Esophagus muscularis mucosa (tissue), 4 donors: ENCODE measurements at regions not wholly inside any gene's neighbourhood (a gene's known extent, or its start where the extent isn't known, plus 50 kb on each side); places are given as distances from the start of the nearest gene placed in this dataset.
"Not testable (repeated sequence)": the region's sequence is repeated elsewhere in the genome, so short reads cannot be mapped to it uniquely, and the experiment has no call there.

Experiments
- DNase-seq: peaks from one replicate; pipeline ENCODE4 v3.0.0-alpha.2; 2017; ENCODE audit errors: extremely low spot score
- H3K27ac ChIP-seq, 4 donors: fragments of 200-600 bp; sonication (generic); replicated peaks in 1 of 4; 1 replicate in 3 of 4; 2 replicates in 1 of 4; pipeline ENCODE4 v1.5.1; 2016 to 2019; ENCODE audit warnings: mild to moderate bottlenecking in 1 of 4
- H3K27me3 ChIP-seq, 4 donors: fragments of 200-600 bp; sonication (generic); one replicate each; pipeline versions ENCODE4 v1.5.1 to v1.6.0; 2016 to 2019
- H3K36me3 ChIP-seq, 4 donors: fragments of 200-600 bp; sonication (generic); one replicate each; pipeline ENCODE4 v1.5.1; 2016 to 2019
- H3K4me1 ChIP-seq, 4 donors: fragments of 200-600 bp; sonication (generic); one replicate each; pipeline ENCODE4 v1.5.1; 2016 to 2019
- H3K4me3 ChIP-seq, 4 donors: fragments of 200-600 bp; sonication (generic); 1 replicate in 2 of 4; 2 replicates in 2 of 4; pipeline ENCODE4 v1.5.1; 2016 to 2019; ENCODE audit warnings: mild to moderate bottlenecking in 4 of 4, moderate library complexity in 1 of 4
- H3K9me3 ChIP-seq, 4 donors: fragments of 200-600 bp; sonication (generic); 1 replicate in 3 of 4; 2 replicates in 1 of 4; pipeline ENCODE4 v1.5.1; 2016 to 2019
- EP300 ChIP-seq: sonication (generic); formaldehyde crosslinking; IDR thresholded peaks from one replicate; pipeline ENCODE4 v1.6.1; 2017; ENCODE audit warnings: antibody characterized with exemption
- POLR2A ChIP-seq: fragments of 450-650 bp; IDR thresholded peaks from one replicate; pipeline ENCODE4 v1.6.1; 2017; ENCODE audit warnings: antibody characterized with exemption, moderate library complexity, mild to moderate bottlenecking, low read depth
- POLR2AphosphoS5 ChIP-seq, 2 donors: sonication (generic); formaldehyde crosslinking; IDR thresholded peaks; one replicate each; pipeline ENCODE4 v1.6.1; 2017; ENCODE audit warnings: antibody characterized with exemption in 2 of 2
- WGBS: methylation state at CpG from one replicate; pipeline ENCODE4 v1.1.5; 2018; 5-methylcytosine and 5-hydroxymethylcytosine counted together
- intact Hi-C: fragments of 100-400 bp; cut with DNase I; formaldehyde crosslinking; loops from one replicate; pipeline ENCODE4 v1.15.1; 2023
- TF ChIP-seq, protein P1 (sequence below), 3 experiments: fragments of 200-600 bp in 2 of 3; fragments of 450-650 bp in 1 of 3; sonication (generic) in 2 of 3; IDR thresholded peaks; one replicate each; pipeline ENCODE4 v1.5.1; 2017 to 2019; ENCODE audit warnings: antibody characterized with exemption in 3 of 3, mild to moderate bottlenecking in 2 of 3, moderate library complexity in 1 of 3

DNA sequence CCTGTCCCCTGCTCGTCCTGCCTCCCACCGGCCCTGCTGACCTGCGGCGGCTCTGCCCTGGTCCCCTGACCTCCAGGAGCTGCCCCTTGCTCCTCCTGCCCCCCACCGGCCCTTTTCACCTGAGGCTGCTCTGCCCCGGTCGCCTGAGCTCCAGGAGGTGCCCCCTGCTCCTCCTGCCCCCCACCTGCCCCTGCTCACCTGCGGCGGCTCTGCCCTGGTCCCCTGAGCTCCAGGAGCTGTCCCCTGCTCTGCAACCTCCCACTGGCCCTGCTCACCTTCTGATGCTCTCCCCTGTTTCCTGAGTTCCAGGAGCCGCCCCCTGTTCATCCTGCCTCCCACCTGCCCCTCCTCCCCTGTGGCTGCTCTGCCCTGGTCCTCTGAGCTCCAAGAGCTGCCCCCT is 101.3 kb downstream of the TMEM121 start:
- no peak for DNase-seq
- WGBS = 82% methylated on average over 7 of the region's 10 CpGs
- Histone ChIP-seq H3K27me3 (peaks cover 0 to 11% (median 0%) of the 10 kb centered on the region in 4 donors), H3K36me3 (no peaks in the 10 kb centered on the region), H3K4me1 (peaks cover 0 to 4% (median 0%) of the 10 kb centered on the region in 4 donors), H3K4me3 (no peak overlapping the region), H3K27ac (no peak overlapping the region), H3K9me3 (peaks cover 0 to 6% (median 0%) of the 10 kb centered on the region in 4 donors)
- TF ChIP-seq EP300 (no peak), POLR2A (no peak)
- intact Hi-C loops = no loop called here

DNA sequence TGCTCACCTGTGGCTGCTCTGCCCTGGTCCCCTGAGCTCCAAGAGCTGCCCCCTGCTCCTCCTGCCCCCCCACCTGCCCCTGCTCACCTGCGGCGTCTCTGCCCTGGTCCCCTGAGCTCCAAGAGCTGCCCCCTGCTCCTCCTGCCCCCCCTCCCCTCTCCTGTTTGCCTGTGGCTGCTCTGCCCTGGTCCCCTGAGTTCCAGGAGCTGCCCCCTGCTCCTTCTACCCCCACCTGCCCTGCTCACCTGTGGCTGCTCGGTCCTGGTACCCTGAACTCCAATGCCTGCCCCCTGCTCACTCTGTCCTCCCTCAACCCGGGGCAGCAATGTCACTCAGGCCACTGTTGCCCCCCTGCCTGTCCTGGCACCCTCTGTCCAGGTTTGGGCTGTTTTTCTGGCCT is 101.7 kb downstream of the TMEM121 start:
- H3K27me3 ChIP-seq = peaks cover 0 to 11% (median 0%) of the 10 kb centered on the region in 4 donors
- H3K4me3 ChIP-seq, H3K4me1 ChIP-seq, DNase-seq, H3K36me3 ChIP-seq, H3K9me3 ChIP-seq, intact Hi-C loops, H3K27ac ChIP-seq: not testable (repeated sequence)
- 66% methylated on average over 4 of the region's 4 CpGs for WGBS

DNA sequence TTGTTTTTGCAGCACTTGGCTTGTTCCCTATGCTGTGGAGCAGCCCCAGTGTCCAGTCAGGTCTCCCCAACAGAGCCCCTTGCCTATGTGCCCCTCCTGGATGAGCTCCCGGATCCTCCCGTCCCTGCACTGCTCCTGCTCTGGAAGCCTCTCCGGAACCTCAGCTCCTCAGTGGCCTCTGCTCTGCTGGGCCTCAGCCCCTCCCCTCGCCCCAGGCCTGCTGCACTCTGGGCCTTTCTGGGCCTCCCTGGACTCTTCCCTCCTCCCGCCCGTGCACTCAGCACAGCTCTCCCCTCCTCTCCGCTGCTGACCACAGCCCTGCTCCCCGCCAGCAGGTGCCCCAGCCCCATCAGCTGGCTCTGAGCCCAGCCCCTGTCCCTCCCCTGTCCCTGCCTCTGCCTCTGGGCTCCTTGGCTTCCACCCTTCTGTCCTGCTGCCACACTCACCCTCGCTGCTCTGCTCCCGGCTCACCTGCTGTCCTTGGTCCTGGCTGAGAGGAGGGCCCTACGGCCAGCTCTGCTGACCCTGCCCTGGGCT is 102.2 kb downstream of the TMEM121 start:
- WGBS = 59% methylated on average over 10 of the region's 11 CpGs
- DNase-seq, H3K36me3 ChIP-seq, intact Hi-C loops, H3K4me3 ChIP-seq, H3K27ac ChIP-seq, H3K9me3 ChIP-seq, H3K4me1 ChIP-seq: not testable (repeated sequence)
- peaks cover 0 to 11% (median 0%) of the 10 kb centered on the region in 4 donors for H3K27me3 ChIP-seq

DNA sequence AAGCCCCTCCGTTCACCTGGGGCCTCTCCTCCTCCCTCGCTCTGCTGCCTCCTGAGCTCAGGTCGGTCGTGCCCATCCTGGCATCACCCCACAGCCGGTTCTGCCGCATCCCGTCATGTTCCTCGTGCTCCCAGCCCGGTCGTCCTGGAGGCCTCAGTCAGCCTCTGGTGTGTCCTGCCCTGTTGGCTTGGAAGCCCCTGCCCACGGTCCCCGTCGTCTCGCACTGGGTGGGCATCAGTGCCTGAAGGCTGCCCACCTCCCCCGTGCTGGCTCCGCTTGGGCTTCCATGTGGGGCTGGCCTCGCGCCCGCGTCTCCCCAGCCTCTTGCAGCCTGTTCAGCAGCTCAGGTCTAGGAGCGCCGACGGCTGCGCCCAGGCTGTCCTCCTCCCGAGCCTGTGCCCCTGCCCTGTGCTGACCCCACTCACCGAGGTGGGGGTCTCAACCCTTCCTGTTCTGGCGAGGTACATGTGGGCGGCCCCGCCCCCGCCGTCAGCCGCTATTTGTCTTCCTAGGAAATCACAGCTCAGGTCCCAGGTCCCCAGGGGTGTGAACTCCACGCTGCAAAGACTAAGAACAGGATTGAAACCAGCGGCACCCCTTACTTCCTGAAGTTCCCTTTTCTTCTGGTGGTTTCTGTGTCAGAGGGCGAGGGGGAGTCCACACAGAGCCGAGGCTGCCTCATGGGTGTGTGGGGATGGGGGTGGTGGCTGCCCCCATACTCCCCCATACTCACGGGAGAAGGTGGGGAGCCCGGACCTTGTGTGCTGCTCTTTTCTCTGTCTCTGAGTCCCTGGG is 102.9 kb downstream of the TMEM121 start:
- intact Hi-C loops, H3K4me3 ChIP-seq, H3K36me3 ChIP-seq, H3K27ac ChIP-seq, H3K9me3 ChIP-seq, H3K4me1 ChIP-seq, DNase-seq: not testable (repeated sequence)
- WGBS = 74% methylated on average over 21 of the region's 38 CpGs
- peaks cover 0 to 11% (median 0%) of the 10 kb centered on the region in 4 donors for H3K27me3 ChIP-seq

DNA sequence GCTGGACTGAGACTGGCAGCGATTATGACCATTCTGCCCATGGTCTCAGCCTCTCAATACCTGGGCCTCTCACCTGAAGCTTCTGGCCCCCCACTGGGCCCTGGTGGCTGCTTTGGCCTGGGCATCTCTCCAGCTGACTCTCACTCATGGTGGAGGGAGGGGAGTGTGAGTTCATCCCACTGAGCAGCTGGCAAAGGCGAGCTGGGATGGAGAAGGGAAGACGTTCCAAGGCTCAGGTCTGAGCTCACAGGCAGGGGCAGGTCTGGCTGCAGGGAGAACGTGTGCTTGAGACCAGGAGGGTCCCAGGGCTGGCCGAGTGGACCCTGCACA is 103.5 kb downstream of the TMEM121 start:
- 100% methylated on average over 1 of the region's 5 CpGs for WGBS
- intact Hi-C loops = no loop called here
- no peak overlapping the region for H3K27ac ChIP-seq
- TF ChIP-seq EP300 (no peak), POLR2AphosphoS5 (IDR thresholded peaks at IDR 0.05) (no peak), POLR2A (no peak)
- TF ChIP-seq, protein P1, sequence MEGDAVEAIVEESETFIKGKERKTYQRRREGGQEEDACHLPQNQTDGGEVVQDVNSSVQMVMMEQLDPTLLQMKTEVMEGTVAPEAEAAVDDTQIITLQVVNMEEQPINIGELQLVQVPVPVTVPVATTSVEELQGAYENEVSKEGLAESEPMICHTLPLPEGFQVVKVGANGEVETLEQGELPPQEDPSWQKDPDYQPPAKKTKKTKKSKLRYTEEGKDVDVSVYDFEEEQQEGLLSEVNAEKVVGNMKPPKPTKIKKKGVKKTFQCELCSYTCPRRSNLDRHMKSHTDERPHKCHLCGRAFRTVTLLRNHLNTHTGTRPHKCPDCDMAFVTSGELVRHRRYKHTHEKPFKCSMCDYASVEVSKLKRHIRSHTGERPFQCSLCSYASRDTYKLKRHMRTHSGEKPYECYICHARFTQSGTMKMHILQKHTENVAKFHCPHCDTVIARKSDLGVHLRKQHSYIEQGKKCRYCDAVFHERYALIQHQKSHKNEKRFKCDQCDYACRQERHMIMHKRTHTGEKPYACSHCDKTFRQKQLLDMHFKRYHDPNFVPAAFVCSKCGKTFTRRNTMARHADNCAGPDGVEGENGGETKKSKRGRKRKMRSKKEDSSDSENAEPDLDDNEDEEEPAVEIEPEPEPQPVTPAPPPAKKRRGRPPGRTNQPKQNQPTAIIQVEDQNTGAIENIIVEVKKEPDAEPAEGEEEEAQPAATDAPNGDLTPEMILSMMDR (IDR thresholded peaks at IDR 0.05) = no peak
- H3K9me3 ChIP-seq = peaks cover 0 to 6% (median 0%) of the 10 kb centered on the region in 4 donors
- peaks cover 0 to 11% (median 0%) of the 10 kb centered on the region in 4 donors for H3K27me3 ChIP-seq
- H3K4me1 ChIP-seq = peaks cover 0 to 10% (median 2%) of the 10 kb centered on the region in 4 donors
- no peaks in the 10 kb centered on the region for H3K36me3 ChIP-seq
- no peak for DNase-seq
- H3K4me3 ChIP-seq = no peak overlapping the region

DNA sequence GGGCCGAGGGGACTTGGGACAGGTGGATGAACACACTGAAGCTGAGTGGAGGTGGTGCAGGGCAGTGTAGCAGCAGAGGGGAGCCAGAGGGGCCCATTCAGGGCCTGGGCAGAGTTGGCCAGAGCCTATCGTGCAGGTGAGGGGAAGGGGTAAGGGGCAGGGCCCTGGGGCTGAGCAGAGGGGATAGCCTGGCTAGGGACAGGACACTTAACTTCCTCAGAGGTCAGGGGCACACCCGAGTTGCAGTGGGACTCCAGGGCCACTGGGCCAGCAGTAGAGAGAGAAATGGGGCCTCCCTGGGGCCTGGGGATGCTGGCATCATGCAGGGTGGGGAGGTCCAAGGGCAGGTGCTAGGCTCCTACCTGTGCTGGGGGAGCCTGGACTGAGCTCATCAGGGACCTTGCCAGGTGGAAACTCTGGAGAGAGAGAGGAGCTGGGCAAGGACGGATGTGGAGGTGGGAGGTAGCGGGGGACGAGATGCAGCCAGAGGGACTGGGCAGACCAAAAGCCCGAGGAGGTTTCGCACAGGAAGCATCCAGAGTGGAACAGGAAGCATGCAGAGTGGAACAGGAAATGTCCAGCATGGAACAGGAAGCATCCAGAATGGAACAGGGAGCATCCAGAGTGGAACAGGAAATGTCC is 104.0 kb downstream of the TMEM121 start:
- H3K36me3 ChIP-seq, DNase-seq, H3K27ac ChIP-seq, intact Hi-C loops, H3K4me3 ChIP-seq, H3K9me3 ChIP-seq: not testable (repeated sequence)
- 83% methylated on average over 7 of the region's 8 CpGs for WGBS
- Histone ChIP-seq H3K27me3 (peaks cover 0 to 11% (median 0%) of the 10 kb centered on the region in 4 donors), H3K4me1 (peaks cover 0 to 10% (median 2%) of the 10 kb centered on the region in 4 donors)

DNA sequence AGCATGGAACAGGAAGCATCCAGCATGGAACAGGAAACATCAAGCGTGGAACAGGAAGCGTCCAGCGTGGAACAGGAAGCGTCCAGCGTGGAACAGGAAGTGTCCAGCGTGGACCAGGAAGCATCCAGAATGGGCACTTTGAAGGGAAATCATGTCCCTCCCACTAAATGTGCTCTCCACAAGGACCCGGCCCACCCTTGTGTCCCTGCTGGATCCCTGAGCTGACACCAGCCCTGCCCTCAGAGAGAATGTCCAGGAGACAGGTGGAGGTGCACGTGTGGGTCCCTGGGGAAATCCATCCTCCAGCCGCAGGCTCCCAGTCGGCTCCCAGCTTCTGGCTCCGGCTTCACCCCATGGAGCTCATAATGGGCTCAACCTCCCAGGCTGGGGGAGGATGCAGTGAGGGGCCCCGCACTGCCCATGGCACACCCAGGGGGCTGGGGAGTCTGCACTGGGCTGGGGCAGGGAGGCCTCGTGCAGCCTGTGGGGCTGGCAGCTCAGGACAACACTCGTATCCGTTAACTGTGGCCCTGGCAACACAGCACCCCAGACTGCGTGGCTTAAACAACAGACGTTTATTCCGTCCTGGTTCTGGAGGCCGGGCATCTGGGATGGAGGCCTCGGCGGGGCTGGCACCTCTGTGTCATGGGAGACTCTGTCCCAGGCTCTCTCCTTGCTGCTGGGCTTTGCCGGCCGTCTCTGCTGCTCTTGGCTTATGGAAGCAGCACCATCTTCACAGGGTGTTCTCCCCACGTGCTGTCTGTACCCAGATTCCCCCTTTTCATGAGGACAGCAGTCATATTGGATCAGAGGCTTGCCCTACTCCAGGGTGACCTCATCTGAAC is 104.8 kb downstream of the TMEM121 start:
- Histone ChIP-seq H3K4me1 (peaks cover 0 to 10% (median 2%) of the 10 kb centered on the region in 4 donors), H3K27me3 (peaks cover 0 to 11% (median 0%) of the 10 kb centered on the region in 4 donors)
- WGBS = 79% methylated on average over 13 of the region's 24 CpGs
- DNase-seq, H3K4me3 ChIP-seq, intact Hi-C loops, H3K27ac ChIP-seq, H3K9me3 ChIP-seq, H3K36me3 ChIP-seq: not testable (repeated sequence)
